HG03342 (cell line): ENCODE measurements at regions not wholly inside any gene's neighbourhood (a gene's known extent, or its start where the extent isn't known, plus 50 kb on each side); places are given as distances from the start of the nearest gene placed in this dataset.
A peak's percentile ranks its signal among the peaks of the same experiment; 100 is the strongest.
"Not testable (repeated sequence)": the region's sequence is repeated elsewhere in the genome, so short reads cannot be mapped to it uniquely, and the experiment has no call there.

Source experiments
- ATAC-seq: cut with Tn5 transposase; IDR thresholded peaks from one replicate; pipeline ENCODE4 v1.9.1; 2021; ENCODE audit warnings: mild to moderate bottlenecking, moderate library complexity; ENCODE audit not compliant: unreplicated experiment

GRCh38 chr2:142668420-142668819 lies 209.0 kb upstream of the KYNU start:
- no peak for ATAC-seq

DNA sequence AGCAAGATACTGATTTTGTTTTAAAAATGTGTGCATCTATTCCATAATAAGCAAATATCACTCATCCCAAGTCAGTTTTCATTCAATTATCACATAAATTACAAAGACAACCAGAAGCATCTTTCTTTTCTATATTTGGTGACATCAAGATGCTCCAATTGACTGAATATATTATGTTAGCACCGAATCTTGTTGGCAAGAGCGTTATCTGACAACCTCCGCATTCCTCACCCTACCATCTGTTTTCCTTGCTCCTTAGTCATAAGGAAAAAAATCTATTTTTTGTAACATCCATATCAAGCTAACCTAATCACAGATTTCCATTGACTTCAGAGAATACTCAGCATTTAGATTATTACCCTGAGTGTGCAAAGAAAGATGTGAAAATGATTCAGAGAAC lies 212.2 kb upstream of the KYNU start:
- no peak for ATAC-seq

DNA sequence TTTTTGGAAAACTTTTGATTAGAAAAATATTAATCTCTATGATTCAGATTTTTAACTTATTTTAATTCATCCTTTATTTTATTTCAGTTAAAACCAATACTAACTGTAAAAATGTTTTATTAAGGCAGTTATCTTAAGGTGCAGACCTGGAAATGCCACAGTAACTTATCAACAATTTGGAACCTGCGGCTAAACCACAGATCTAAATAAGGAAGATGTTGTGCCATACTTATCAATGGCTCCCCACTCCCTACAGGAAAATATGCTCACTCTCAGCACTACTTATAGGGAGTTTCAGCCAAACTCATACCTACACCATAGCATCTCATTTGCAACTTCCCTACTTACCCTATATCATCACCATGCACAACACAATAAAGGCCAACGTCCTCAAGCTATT lies 226.9 kb upstream of the KYNU start:
- ATAC-seq, result no peak

- no peak for ATAC-seq
These were observed 227.9 kb upstream of the KYNU start for GRCh38 chr2:142649581-142649980.

- no peak for ATAC-seq
These were observed 234.8 kb upstream of the KYNU start for GRCh38 chr2:142642650-142643049.

DNA sequence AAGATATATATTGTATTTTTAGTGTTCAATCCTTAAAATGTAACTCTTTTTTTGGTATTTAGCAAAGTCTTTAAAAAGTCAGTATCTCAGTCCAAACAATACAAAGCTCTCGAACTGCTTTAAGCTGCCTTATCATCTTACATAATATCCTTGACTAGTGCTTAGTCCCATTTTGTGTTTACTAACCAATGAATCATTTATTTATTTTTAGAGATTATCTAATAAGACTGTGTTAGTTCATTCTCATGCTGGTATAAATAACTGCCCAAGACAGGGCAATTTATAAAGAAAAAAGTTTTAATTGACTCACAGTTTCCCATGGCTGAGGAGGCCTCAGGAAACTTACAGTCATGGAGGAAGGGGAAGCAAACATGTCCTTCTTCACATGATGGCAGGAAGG lies 248.3 kb upstream of the KYNU start:
- ATAC-seq, result no peak

DNA sequence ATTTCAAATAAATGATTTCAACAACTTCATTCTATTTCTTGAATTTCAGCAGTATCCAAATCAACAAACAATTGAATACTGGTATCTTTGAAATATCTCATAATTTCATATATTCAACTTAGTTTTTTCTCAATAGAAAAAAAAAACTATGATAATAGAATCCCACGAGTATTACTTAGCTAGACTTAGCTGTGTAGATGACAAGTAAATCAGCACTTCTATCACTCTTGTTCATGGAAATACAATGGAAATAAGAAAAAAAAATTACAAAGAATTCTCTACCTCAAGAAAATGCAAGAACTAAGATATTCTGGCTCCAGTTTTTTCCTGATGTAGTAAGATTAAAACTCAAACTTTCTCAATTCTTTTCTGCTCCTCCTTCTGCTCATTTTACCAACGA lies 256.2 kb upstream of the KYNU start:
- ATAC-seq, result no peak

GRCh38 chr2:142617461-142617860 lies 260.0 kb upstream of the KYNU start:
- ATAC-seq, result no peak

DNA sequence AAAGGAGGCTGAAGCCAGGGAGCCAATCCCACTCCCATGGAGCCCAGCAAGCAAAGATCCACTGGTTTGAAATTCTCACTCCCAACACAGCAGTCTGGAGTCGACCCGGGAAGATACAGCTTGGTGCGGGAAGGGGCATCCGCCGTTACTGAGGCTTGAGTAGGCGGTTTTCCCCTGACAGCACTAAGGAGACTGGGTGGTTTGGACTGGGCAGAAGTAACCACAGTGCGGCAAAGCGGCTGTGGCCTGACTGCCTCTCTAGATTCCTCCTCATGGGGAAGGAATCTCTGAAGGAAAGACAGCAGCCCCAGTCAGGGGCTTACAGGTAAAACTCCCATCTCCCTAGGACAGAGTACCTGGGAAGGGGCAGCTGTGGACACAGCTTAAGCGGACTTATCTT lies 261.6 kb upstream of the KYNU start:
- no peak for ATAC-seq

DNA sequence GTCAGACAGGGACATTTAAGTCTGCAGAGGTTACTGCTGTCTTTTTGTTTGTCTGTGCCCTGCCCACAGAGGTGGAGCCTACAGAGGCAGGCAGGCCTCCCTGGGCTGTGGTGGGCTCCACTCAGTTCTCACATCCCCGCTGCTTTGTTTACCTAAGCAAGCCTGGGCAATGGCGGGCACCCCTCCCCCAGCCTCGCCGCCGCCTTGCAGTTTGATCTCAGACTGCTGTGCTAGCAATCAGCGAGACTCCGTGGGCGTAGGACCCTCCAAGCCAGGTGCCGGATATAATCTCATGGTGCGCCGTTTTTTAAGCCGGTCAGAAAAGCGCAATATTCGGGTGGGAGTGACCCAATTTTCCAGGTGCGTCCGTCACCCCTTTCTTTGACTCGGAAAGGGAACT lies 264.3 kb upstream of the KYNU start:
- not testable (repeated sequence) for ATAC-seq

DNA sequence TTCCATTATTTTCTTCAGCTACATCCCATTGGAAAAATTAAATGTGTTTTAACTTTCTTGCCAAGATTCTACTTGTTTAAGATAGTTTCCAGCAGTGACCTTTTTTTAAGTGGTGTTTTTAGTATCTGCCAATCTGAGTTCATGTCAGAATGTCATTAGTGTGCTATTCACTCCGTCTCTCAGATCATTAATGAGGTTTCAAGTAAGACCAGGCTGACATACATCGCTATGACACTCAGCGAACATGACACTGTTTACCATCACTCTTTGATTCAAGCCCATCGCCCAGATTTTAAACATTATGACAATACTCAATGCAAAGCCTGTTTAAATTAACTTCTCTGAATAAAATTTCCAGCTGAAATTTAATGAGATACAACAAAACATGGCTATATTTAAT lies 272.0 kb upstream of the KYNU start:
- ATAC-seq, result no peak

DNA sequence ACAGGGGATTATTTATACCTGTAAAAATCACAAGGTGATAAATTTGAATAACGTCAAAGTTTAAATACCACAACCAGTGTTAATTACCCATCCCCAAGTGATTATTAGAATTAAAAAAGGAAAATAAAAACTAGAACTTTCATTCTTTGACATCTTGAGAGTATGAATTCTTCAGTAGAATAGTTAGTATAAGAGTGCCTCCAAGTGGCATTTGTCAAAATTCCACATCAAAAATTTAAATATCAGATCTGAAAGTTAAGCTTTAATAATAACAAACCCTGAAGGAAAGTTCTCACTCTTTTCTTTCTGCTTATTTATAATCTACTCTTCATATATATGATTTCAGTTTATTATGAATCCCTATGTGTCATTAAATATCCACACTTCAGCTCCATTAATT lies 273.7 kb upstream of the KYNU start:
- ATAC-seq, result no peak

- ATAC-seq, result peak; percentile 38
These were observed 275.0 kb upstream of the KYNU start for GRCh38 chr2:142602418-142602989.

- no peak for ATAC-seq
These were observed 275.7 kb upstream of the KYNU start for GRCh38 chr2:142601794-142602193.

- no peak for ATAC-seq
These were observed 278.0 kb upstream of the KYNU start for GRCh38 chr2:142599504-142599903.

DNA sequence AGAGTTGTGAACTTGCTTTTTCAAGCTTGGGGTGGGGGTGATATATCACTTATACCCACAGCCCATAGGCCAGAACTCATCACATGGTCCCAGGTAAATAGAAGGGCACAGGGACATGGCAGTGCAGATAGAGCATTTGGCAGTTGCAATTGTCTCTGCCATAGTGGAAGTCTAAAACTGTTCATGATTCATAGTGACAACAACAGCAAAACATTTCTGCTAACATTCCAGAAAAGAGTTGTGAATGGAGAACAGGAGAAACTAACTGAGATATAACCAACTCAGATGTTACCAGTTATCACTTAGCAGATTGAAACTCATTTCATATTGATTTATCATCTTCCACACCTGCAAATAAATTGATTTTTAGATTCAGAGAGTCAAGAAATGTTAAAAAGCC lies 278.6 kb upstream of the KYNU start:
- ATAC-seq, result no peak

DNA sequence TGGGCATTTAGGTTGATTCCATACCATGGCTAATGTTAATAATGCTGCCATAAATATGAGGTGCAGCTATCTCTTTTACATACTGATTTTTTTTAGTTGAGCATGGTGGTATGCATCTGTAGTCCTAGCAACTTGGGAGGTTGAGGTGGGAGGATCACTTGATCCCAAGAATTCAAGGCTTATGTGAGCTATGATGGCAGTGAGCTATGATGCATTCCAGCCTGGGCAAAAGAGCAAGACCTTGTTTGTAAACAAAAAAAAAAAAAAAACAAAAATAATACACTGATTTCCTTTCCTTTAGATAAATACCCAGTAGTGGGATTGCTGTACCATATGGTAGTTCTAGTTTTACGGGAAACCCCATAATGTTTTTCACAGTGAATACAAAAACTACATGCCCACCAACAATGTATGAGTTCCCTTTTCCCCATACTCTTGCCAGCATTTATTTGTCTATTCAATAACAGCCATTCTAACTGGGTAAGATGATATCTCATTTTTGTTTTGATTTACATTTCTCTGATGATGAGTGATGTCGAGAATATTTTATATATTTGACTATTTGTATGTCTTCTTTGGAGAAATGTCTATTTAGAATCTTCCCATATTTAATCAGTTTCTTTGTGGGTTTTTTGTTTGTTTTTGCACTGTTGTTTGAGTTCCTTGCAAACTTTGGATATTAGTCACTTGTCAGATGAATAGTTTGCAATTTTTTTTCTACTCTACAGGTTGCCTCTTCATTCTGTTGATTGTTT lies 281.0 kb upstream of the KYNU start:
- no peak for ATAC-seq

DNA sequence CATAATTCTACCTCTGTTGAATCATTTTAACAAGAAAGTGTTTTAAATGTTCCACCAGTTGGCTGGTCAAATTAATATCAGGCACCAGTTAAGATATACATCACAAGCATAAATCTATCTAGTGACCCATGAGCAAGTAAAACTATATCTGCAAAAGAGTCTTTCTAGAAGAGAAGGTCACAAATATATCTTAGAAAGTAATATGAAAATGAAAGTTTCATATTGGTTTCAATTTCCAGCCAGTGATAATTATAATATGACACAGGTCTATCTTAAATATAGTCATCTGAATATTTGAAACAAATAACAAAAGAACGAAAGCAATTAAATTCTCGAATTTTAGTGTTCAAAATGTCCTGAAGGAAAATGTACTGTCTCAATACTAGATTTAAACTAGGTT lies 282.5 kb upstream of the KYNU start:
- no peak for ATAC-seq

DNA sequence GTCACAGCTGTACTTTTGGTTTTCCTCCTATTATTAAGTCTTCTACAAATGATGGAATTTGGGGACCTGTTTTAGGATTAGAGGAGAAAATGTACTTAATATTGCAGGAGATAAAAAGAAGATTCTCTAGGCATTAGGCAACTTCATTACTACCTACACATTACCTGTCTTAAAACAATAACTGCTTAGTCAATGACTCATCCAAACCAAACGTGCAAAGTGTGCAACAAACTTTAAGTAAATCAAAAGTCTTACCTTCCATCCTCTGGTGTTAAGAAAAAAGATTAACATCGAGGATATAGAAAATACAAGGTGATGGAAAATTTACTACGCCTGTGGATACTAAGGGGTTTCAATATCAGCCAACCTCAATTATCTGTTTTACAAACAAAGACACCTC lies 285.3 kb upstream of the KYNU start:
- no peak for ATAC-seq

- ATAC-seq, result no peak
These were observed 286.0 kb upstream of the KYNU start for GRCh38 chr2:142591420-142591819.

- no peak for ATAC-seq
These were observed 289.2 kb upstream of the KYNU start for GRCh38 chr2:142588269-142588668.

DNA sequence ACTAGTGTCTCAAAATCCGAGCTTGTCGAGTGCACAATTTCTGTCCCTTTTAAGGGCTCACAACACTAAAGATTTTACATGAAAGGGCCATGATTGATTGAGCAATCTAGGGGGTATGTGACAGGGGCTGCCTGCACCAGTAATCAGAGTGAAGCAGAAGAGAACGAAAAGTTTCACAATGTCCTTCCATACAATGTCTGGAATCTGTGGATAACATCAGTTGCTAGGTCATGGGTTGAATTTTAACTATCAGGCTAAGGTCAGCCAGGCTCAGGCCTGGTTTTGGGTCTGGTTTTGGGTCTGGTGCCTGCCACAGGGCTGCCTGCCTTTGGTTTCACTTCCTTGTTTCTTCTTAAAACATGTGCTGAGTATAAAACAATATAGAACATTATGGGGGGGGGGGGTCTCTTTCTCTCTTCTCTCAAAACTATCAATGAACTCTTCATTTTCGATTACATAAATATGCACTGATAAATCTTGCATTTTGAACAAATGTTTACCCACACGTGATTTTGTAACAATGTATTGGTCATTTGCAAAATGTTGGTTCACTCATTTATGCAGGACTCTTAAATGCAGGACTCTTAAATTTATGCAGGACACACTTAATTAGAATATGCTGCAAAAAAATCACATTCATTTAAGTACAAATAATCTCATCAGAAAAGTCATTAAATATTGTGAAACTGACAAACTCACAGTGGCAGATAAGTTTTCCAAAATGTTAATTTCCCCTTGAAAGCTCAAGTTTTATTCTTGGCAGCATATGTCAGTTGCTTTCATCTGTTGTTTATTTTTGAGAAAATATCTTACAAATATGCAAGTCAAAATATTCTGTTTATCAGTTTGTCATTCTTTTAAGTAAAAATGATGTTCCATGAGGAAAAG lies 290.5 kb upstream of the KYNU start:
- no peak for ATAC-seq
